Lower lobe of right lung (tissue), 2 donors: ENCODE measurements at regions not wholly inside any gene's neighbourhood (a gene's known extent, or its start where the extent isn't known, plus 50 kb on each side); places are given as distances from the start of the nearest gene placed in this dataset.

ENCODE experiments used
- ATAC-seq, 2 donors: fragments of 200-7000 bp; cut with Tn5 transposase; one replicate each; pipeline ENCODE4 v1.9.1; 2020 to 2022; ENCODE audit warnings: mild to moderate bottlenecking in 2 of 2, moderate library complexity in 2 of 2
- DNase-seq: peaks from one replicate; pipeline ENCODE4 v3.0.0-alpha.2; 2020
- H3K27ac ChIP-seq: fragments of 200-600 bp; one replicate; pipeline ENCODE4 v1.8.0; 2022
- H3K27me3 ChIP-seq: fragments of 200-600 bp; one replicate; pipeline ENCODE4 v1.8.0; 2022; ENCODE audit warnings: low read depth
- H3K36me3 ChIP-seq: fragments of 200-600 bp; one replicate; pipeline ENCODE4 v1.8.0; 2022; ENCODE audit warnings: mild to moderate bottlenecking
- H3K4me1 ChIP-seq: fragments of 200-600 bp; one replicate; pipeline ENCODE4 v1.8.0; 2022
- H3K4me3 ChIP-seq: fragments of 200-600 bp; one replicate; pipeline ENCODE4 v1.8.0; 2022; ENCODE audit warnings: mild to moderate bottlenecking
- H3K9me3 ChIP-seq: fragments of 200-600 bp; one replicate; pipeline ENCODE4 v1.8.0; 2022
- intact Hi-C: fragments of 100-400 bp; cut with DNase I; formaldehyde crosslinking; loops from one replicate; pipeline ENCODE4 v1.11.0; 2022
- TF ChIP-seq, protein P1 (sequence below): fragments of 200-600 bp; IDR thresholded peaks from one replicate; pipeline ENCODE4 v1.8.0; 2022; ENCODE audit warnings: antibody characterized with exemption, mild to moderate bottlenecking
- donor health status: DM: no; HTN: yes; CAD: no; lungs with severe emphysema.

GRCh38 chr2:145284551-145284950 is 764.6 kb upstream of the ZEB2 start:
- intact Hi-C loops: no loop called here
- TF ChIP-seq, protein P1, sequence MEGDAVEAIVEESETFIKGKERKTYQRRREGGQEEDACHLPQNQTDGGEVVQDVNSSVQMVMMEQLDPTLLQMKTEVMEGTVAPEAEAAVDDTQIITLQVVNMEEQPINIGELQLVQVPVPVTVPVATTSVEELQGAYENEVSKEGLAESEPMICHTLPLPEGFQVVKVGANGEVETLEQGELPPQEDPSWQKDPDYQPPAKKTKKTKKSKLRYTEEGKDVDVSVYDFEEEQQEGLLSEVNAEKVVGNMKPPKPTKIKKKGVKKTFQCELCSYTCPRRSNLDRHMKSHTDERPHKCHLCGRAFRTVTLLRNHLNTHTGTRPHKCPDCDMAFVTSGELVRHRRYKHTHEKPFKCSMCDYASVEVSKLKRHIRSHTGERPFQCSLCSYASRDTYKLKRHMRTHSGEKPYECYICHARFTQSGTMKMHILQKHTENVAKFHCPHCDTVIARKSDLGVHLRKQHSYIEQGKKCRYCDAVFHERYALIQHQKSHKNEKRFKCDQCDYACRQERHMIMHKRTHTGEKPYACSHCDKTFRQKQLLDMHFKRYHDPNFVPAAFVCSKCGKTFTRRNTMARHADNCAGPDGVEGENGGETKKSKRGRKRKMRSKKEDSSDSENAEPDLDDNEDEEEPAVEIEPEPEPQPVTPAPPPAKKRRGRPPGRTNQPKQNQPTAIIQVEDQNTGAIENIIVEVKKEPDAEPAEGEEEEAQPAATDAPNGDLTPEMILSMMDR: no peak
- H3K36me3 ChIP-seq: no peaks in the 10 kb centered on the region

DNA sequence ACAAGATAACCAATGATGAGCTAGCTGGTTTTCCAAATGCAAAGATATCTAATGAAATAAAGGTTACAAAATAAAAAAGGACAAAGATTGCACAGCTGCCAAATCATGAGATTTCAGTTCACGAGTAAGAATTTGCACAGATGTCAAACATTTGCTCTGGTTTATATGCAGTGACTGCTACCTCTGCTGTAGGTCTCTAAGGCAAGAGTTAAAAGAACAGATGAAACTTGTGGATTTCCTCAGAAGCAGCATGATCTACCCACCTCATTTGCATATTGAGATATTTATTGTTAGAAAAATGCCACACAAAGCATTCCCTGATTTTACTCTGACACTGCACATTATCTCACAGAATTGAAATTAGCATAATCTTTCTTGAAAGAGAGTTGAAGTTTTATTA is 763.2 kb upstream of the ZEB2 start:
- ATAC-seq: no peak
- Histone ChIP-seq H3K27ac (no peak overlapping the region), H3K9me3 (no peaks in the 10 kb centered on the region), H3K36me3 (no peaks in the 10 kb centered on the region), H3K4me3 (no peak overlapping the region), H3K4me1 (no peaks in the 10 kb centered on the region), H3K27me3 (no peaks in the 10 kb centered on the region)
- no peak for DNase-seq
- intact Hi-C loops: no loop called here
- TF ChIP-seq, protein P1: no peak

More at GRCh38 chr2:145284551-145284950, 764.6 kb upstream of the ZEB2 start:
- no peaks in the 10 kb centered on the region for H3K4me1 ChIP-seq
- no peak overlapping the region for H3K4me3 ChIP-seq
- no peak overlapping the region for H3K27ac ChIP-seq
- ATAC-seq (no peak), DNase-seq (no peak)
- no peaks in the 10 kb centered on the region for H3K9me3 ChIP-seq
- no peaks in the 10 kb centered on the region for H3K27me3 ChIP-seq

DNA sequence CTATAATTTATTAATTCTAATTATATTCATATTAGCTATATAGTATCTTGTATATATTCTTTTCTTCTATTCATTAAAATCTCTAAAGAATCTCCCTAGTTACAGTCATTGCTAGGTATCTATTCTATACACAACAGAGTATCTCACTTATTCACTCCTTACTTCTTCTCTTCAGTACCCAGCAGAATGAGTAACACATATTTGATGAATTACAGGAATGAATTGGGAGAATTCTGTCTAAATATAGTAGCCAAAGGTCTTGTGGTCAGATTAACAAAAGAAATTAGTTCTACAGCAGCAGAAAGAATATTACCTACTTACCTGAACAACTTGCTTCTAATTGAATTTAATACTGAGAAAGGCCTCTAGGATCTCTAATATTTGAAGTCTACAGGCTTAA is 758.0 kb upstream of the ZEB2 start:
- no peaks in the 10 kb centered on the region for H3K4me1 ChIP-seq
- H3K36me3 ChIP-seq: no peaks in the 10 kb centered on the region
- H3K4me3 ChIP-seq: no peak overlapping the region
- no peak for DNase-seq
- intact Hi-C loops: no loop called here
- H3K27ac ChIP-seq: no peak overlapping the region
- peaks cover 2% of the 10 kb centered on the region for H3K9me3 ChIP-seq
- TF ChIP-seq, protein P1: no peak
- H3K27me3 ChIP-seq: no peaks in the 10 kb centered on the region
- no peak for ATAC-seq

- DNase-seq: no peak
- TF ChIP-seq, protein P1: no peak
- Histone ChIP-seq H3K4me3 (no peak overlapping the region), H3K9me3 (peaks cover 3% of the 10 kb centered on the region), H3K36me3 (no peaks in the 10 kb centered on the region), H3K27ac (no peak overlapping the region), H3K4me1 (no peaks in the 10 kb centered on the region), H3K27me3 (no peaks in the 10 kb centered on the region)
- intact Hi-C loops: no loop called here
- ATAC-seq: no peak
Measured at GRCh38 chr2:145273840-145274239, 753.9 kb upstream of the ZEB2 start.

DNA sequence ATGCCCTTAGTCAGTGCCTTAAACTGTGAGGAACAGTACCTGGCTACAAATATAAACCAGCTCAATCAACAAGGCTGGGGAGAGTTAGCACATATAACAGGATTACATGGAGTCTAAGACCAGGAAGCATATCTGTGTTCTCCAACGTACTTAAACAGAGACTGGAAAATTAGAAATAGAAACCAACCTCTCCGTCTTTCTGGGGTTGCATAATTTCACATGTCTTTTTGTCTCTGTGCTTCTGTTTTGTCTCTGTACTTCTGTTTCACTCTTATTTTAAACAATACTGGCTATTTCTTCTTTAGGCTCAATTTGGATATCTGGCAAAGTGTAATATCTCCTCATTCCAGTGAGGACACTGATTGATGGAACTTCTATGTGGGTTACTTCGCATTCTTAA is 749.0 kb upstream of the ZEB2 start:
- Histone ChIP-seq H3K4me3 (peak overlapping the region; percentile 2), H3K27me3 (peaks cover under 1% of the 10 kb centered on the region), H3K9me3 (peaks cover 3% of the 10 kb centered on the region), H3K36me3 (no peaks in the 10 kb centered on the region), H3K4me1 (no peaks in the 10 kb centered on the region), H3K27ac (no peak overlapping the region)
- intact Hi-C loops: no loop called here
- no peak for DNase-seq
- no peak for ATAC-seq
- TF ChIP-seq, protein P1: no peak

- DNase-seq (no peak), ATAC-seq (no peak)
- Histone ChIP-seq H3K9me3 (no peaks in the 10 kb centered on the region), H3K27ac (no peak overlapping the region), H3K4me1 (no peaks in the 10 kb centered on the region), H3K36me3 (no peaks in the 10 kb centered on the region), H3K27me3 (peaks cover 4% of the 10 kb centered on the region), H3K4me3 (no peak overlapping the region)
- TF ChIP-seq, protein P1: no peak
- intact Hi-C loops: no loop called here
Measured at GRCh38 chr2:145267451-145267850, 747.5 kb upstream of the ZEB2 start.
